ENCODE measurements at regions not wholly inside any gene's neighbourhood (a gene's known extent, or its start where the extent isn't known, plus 50 kb on each side); places are given as distances from the start of the nearest gene placed in this dataset.

- TF ChIP-seq MAX (IDR thresholded peaks at IDR 0.05) (no peak), RAD21 (IDR thresholded peaks at IDR 0.05; ENCODE audit: low read depth) (no peak), YY1 (IDR thresholded peaks at IDR 0.05; ENCODE audit: low read depth) (no peak), CEBPB (IDR thresholded peaks at IDR 0.05) (no peak), EP300 (IDR thresholded peaks at IDR 0.05; ENCODE audit: borderline replicate concordance) (no peak), FOXM1 (IDR thresholded peaks at IDR 0.05; ENCODE audit: borderline replicate concordance, low read depth) (no peak), USF1 (IDR thresholded peaks at IDR 0.05) (no peak), TEAD4 (IDR thresholded peaks at IDR 0.05) (no peak), NFIC (IDR thresholded peaks at IDR 0.05) (no peak), TCF12 (IDR thresholded peaks at IDR 0.05; ENCODE audit: low read depth) (no peak), ZBTB7A (IDR thresholded peaks at IDR 0.05; ENCODE audit: low read depth) (no peak), EGR1 (IDR thresholded peaks at IDR 0.05) (no peak), CREB1 (IDR thresholded peaks at IDR 0.05; ENCODE audit: low read depth) (no peak)
- TF ChIP-seq, protein P1, sequence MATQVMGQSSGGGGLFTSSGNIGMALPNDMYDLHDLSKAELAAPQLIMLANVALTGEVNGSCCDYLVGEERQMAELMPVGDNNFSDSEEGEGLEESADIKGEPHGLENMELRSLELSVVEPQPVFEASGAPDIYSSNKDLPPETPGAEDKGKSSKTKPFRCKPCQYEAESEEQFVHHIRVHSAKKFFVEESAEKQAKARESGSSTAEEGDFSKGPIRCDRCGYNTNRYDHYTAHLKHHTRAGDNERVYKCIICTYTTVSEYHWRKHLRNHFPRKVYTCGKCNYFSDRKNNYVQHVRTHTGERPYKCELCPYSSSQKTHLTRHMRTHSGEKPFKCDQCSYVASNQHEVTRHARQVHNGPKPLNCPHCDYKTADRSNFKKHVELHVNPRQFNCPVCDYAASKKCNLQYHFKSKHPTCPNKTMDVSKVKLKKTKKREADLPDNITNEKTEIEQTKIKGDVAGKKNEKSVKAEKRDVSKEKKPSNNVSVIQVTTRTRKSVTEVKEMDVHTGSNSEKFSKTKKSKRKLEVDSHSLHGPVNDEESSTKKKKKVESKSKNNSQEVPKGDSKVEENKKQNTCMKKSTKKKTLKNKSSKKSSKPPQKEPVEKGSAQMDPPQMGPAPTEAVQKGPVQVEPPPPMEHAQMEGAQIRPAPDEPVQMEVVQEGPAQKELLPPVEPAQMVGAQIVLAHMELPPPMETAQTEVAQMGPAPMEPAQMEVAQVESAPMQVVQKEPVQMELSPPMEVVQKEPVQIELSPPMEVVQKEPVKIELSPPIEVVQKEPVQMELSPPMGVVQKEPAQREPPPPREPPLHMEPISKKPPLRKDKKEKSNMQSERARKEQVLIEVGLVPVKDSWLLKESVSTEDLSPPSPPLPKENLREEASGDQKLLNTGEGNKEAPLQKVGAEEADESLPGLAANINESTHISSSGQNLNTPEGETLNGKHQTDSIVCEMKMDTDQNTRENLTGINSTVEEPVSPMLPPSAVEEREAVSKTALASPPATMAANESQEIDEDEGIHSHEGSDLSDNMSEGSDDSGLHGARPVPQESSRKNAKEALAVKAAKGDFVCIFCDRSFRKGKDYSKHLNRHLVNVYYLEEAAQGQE (IDR thresholded peaks at IDR 0.05; ENCODE audit: low read depth) = no peak
These were observed 313.8 kb downstream of the LNPK start for GRCh38 chr2:175688243-175688642.
